OCI-LY3 (cell line): ENCODE measurements at regions not wholly inside any gene's neighbourhood (a gene's known extent, or its start where the extent isn't known, plus 50 kb on each side); places are given as distances from the start of the nearest gene placed in this dataset.

ENCODE experiments used
- CTCF ChIP-seq: fragments of 200-600, 300-600 bp; sonication (generic); IDR thresholded peaks from 2 replicates; pipeline ENCODE4 v1.5.1; 2014; ENCODE audit warnings: antibody characterized with exemption, low read length, low read depth
- EZH2phosphoT487 ChIP-seq: fragments of 200-600 bp; shearing (Covaris generic); IDR thresholded peaks from 2 replicates; pipeline ENCODE4 v1.6.1; 2018; ENCODE audit warnings: antibody characterized with exemption, mixed run types, low read depth

GRCh38 chr4:187612301-187612700 lies 383.3 kb upstream of the ZFP42 start:
- TF ChIP-seq CTCF: no peak
- no peak for TF ChIP-seq EZH2phosphoT487
